Activated CD4-positive, alpha-beta memory T cell treated with anti-CD3 and anti-CD28 coated beads for 36 hours (primary cell): ENCODE measurements at regions not wholly inside any gene's neighbourhood (a gene's known extent, or its start where the extent isn't known, plus 50 kb on each side); places are given as distances from the start of the nearest gene placed in this dataset.

Experiments
- CTCF ChIA-PET: fragments of 350-600 bp; sonication (Branson Sonifier 250); formaldehyde crosslinking; loops from one replicate; lab custom pipeline; 2021; ENCODE audit warnings: antibody characterized with exemption, inconsistent platforms; lab: Charles Lee
- POLR2A ChIA-PET: fragments of 350-600 bp; sonication (Branson Sonifier 250); formaldehyde crosslinking; loops from one replicate; lab custom pipeline; 2021; ENCODE audit warnings: antibody characterized with exemption; lab: Charles Lee
- DNase-seq: peaks from one replicate; pipeline ENCODE4 v3.0.0-alpha.2; 2020
- H3K27ac Mint-ChIP-seq: one replicate; pipeline ENCODE4 v1.8.0; 2021; ENCODE audit warnings: mixed read lengths
- H3K27me3 Mint-ChIP-seq: one replicate; pipeline ENCODE4 v1.8.0; 2021; ENCODE audit warnings: mixed read lengths
- H3K36me3 Mint-ChIP-seq: one replicate; pipeline ENCODE4 v1.8.0; 2021; ENCODE audit warnings: mixed read lengths
- H3K4me1 Mint-ChIP-seq: one replicate; pipeline ENCODE4 v1.8.0; 2021; ENCODE audit warnings: low read depth, mixed read lengths
- H3K4me3 Mint-ChIP-seq: one replicate; pipeline ENCODE4 v1.8.0; 2021; ENCODE audit warnings: mild to moderate bottlenecking, mixed read lengths
- H3K9me3 Mint-ChIP-seq: one replicate; pipeline ENCODE4 v1.8.0; 2021; ENCODE audit warnings: mixed read lengths
- intact Hi-C: fragments of 100-400 bp; cut with micrococcal nuclease; formaldehyde crosslinking; loops from one replicate; pipeline ENCODE4 v1.15.1; 2023

- Mint-ChIP-seq H3K9me3 (no peaks in the 10 kb centered on the region), H3K4me3 (no peak overlapping the region), H3K4me1 (no peaks in the 10 kb centered on the region), H3K27ac (no peak overlapping the region), H3K36me3 (no peaks in the 10 kb centered on the region), H3K27me3 (peaks cover 39% of the 10 kb centered on the region)
- no peak for DNase-seq
- intact Hi-C loops: no loop called here
- CTCF ChIA-PET: no interaction called here
- POLR2A ChIA-PET: no interaction called here
Observed at GRCh38 chr1:22343456-22344328, 108.0 kb upstream of the ZBTB40 start.

- no peak overlapping the region for H3K27ac Mint-ChIP-seq
- intact Hi-C loops: no loop called here
- no peak overlapping the region for H3K4me3 Mint-ChIP-seq
- CTCF ChIA-PET: no interaction called here
- H3K4me1 Mint-ChIP-seq: no peaks in the 10 kb centered on the region
- peaks cover 43% of the 10 kb centered on the region for H3K27me3 Mint-ChIP-seq
- no peaks in the 10 kb centered on the region for H3K36me3 Mint-ChIP-seq
- no peak for DNase-seq
- no peaks in the 10 kb centered on the region for H3K9me3 Mint-ChIP-seq
- POLR2A ChIA-PET: no interaction called here
Observed at GRCh38 chr1:22344329-22344630, 107.4 kb upstream of the ZBTB40 start.

- no peak overlapping the region for H3K4me3 Mint-ChIP-seq
- CTCF ChIA-PET: interaction anchor here (0.6 kb wide), 1 partner anchor 325 kb away, joined by 3 read pairs; no protein-coding TSS in a partner anchor
- intact Hi-C loops: no loop called here
Observed at GRCh38 chr1:22344851-22345560, 106.6 kb upstream of the ZBTB40 start.

GRCh38 chr1:22347854-22348760 lies 103.5 kb upstream of the ZBTB40 start:
- CTCF ChIA-PET: no interaction called here
- Mint-ChIP-seq H3K4me1 (peaks cover 6% of the 10 kb centered on the region), H3K9me3 (no peaks in the 10 kb centered on the region), H3K27me3 (peaks cover 56% of the 10 kb centered on the region), H3K27ac (no peak overlapping the region), H3K4me3 (no peak overlapping the region), H3K36me3 (no peaks in the 10 kb centered on the region)
- POLR2A ChIA-PET: no interaction called here
- intact Hi-C loops: no loop called here
- DNase-seq: no peak

More at GRCh38 chr1:22344851-22345560, 106.6 kb upstream of the ZBTB40 start:
- Mint-ChIP-seq H3K27ac (no peak overlapping the region), H3K4me1 (no peaks in the 10 kb centered on the region), H3K36me3 (no peaks in the 10 kb centered on the region), H3K9me3 (no peaks in the 10 kb centered on the region), H3K27me3 (peaks cover 47% of the 10 kb centered on the region)
- POLR2A ChIA-PET: no interaction called here
- DNase-seq: no peak

- H3K4me1 Mint-ChIP-seq: peaks cover 6% of the 10 kb centered on the region
- H3K27me3 Mint-ChIP-seq: peaks cover 49% of the 10 kb centered on the region
- no peak overlapping the region for H3K27ac Mint-ChIP-seq
- CTCF ChIA-PET: no interaction called here
- no peaks in the 10 kb centered on the region for H3K9me3 Mint-ChIP-seq
- DNase-seq: no peak
- no peak overlapping the region for H3K4me3 Mint-ChIP-seq
- H3K36me3 Mint-ChIP-seq: no peaks in the 10 kb centered on the region
- POLR2A ChIA-PET: no interaction called here
- intact Hi-C loops: no loop called here
Observed at GRCh38 chr1:22349362-22350043, 102.1 kb upstream of the ZBTB40 start.

GRCh38 chr1:22350171-22350923 lies 101.3 kb upstream of the ZBTB40 start:
- H3K4me3 Mint-ChIP-seq: no peak overlapping the region
- intact Hi-C loops: no loop called here
- H3K36me3 Mint-ChIP-seq: no peaks in the 10 kb centered on the region
- peaks cover 43% of the 10 kb centered on the region for H3K27me3 Mint-ChIP-seq
- H3K27ac Mint-ChIP-seq: no peak overlapping the region
- peaks cover 6% of the 10 kb centered on the region for H3K4me1 Mint-ChIP-seq
- CTCF ChIA-PET: no interaction called here
- POLR2A ChIA-PET: no interaction called here
- no peak for DNase-seq
- H3K9me3 Mint-ChIP-seq: no peaks in the 10 kb centered on the region

- DNase-seq: no peak
- no peak overlapping the region for H3K27ac Mint-ChIP-seq
- peaks cover 6% of the 10 kb centered on the region for H3K4me1 Mint-ChIP-seq
- H3K27me3 Mint-ChIP-seq: peaks cover 40% of the 10 kb centered on the region
- POLR2A ChIA-PET: no interaction called here
- no peaks in the 10 kb centered on the region for H3K9me3 Mint-ChIP-seq
- no peak overlapping the region for H3K4me3 Mint-ChIP-seq
- H3K36me3 Mint-ChIP-seq: no peaks in the 10 kb centered on the region
- intact Hi-C loops: no loop called here
- CTCF ChIA-PET: no interaction called here
Observed at GRCh38 chr1:22350924-22351767, 100.5 kb upstream of the ZBTB40 start.

- intact Hi-C loops: no loop called here
- Mint-ChIP-seq H3K36me3 (no peaks in the 10 kb centered on the region), H3K9me3 (no peaks in the 10 kb centered on the region), H3K27ac (no peak overlapping the region), H3K27me3 (peaks cover 39% of the 10 kb centered on the region), H3K4me1 (peaks cover 6% of the 10 kb centered on the region), H3K4me3 (no peak overlapping the region)
- ChIA-PET CTCF (no interaction called here), POLR2A (no interaction called here)
- DNase-seq: no peak
Observed at GRCh38 chr1:22351768-22352080, 99.9 kb upstream of the ZBTB40 start.

- Mint-ChIP-seq H3K36me3 (no peaks in the 10 kb centered on the region), H3K4me1 (peaks cover 6% of the 10 kb centered on the region), H3K27me3 (peaks cover 45% of the 10 kb centered on the region), H3K4me3 (no peak overlapping the region), H3K9me3 (no peaks in the 10 kb centered on the region), H3K27ac (no peak overlapping the region)
- POLR2A ChIA-PET: no interaction called here
- intact Hi-C loops: no loop called here
- no peak for DNase-seq
- CTCF ChIA-PET: no interaction called here
Observed at GRCh38 chr1:22352355-22352754, 99.3 kb upstream of the ZBTB40 start.

GRCh38 chr1:22352896-22353295 lies 98.8 kb upstream of the ZBTB40 start:
- Mint-ChIP-seq H3K27ac (no peak overlapping the region), H3K27me3 (peaks cover 48% of the 10 kb centered on the region), H3K36me3 (no peaks in the 10 kb centered on the region), H3K9me3 (no peaks in the 10 kb centered on the region), H3K4me1 (peaks cover 6% of the 10 kb centered on the region), H3K4me3 (no peak overlapping the region)
- intact Hi-C loops: no loop called here
- POLR2A ChIA-PET: no interaction called here
- CTCF ChIA-PET: no interaction called here
- no peak for DNase-seq

- intact Hi-C loops: no loop called here
Observed at GRCh38 chr1:22359427-22359826, 92.2 kb upstream of the ZBTB40 start.

More at GRCh38 chr1:22359427-22359826, 92.2 kb upstream of the ZBTB40 start:
- Mint-ChIP-seq H3K4me3 (no peak overlapping the region), H3K9me3 (no peaks in the 10 kb centered on the region), H3K27ac (no peak overlapping the region), H3K36me3 (no peaks in the 10 kb centered on the region), H3K4me1 (no peaks in the 10 kb centered on the region), H3K27me3 (peaks cover 44% of the 10 kb centered on the region)
- ChIA-PET POLR2A (no interaction called here), CTCF (no interaction called here)
- DNase-seq: no peak
